ENCODE measurements at regions not wholly inside any gene's neighbourhood (a gene's known extent, or its start where the extent isn't known, plus 50 kb on each side); places are given as distances from the start of the nearest gene placed in this dataset.
"Not testable (repeated sequence)": the region's sequence is repeated elsewhere in the genome, so short reads cannot be mapped to it uniquely, and the experiment has no call there.

GRCh38 chr5:104080646-104081175, 518.1 kb upstream of the NUDT12 start:
- TF ChIP-seq CTCF (IDR thresholded peaks at IDR 0.05; ENCODE audit: unreplicated experiment) = no peak
- DNase-seq = no peak
- intact Hi-C loops (cut with micrococcal nuclease; ENCODE audit: unreplicated experiment) = no loop called here
- no peaks in the 10 kb centered on the region for H3K36me3 Mint-ChIP-seq (ENCODE audit: insufficient read depth, unreplicated experiment)
- CTCF ChIA-PET = no interaction called here
- no TSS peak for BruUV-seq (replicated peaks)
- H3K27ac Mint-ChIP-seq (ENCODE audit: unreplicated experiment) = no peak overlapping the region
- no peaks in the 10 kb centered on the region for H3K27me3 Mint-ChIP-seq (ENCODE audit: unreplicated experiment)
- no peak overlapping the region for H3K4me3 Mint-ChIP-seq (ENCODE audit: low read depth, unreplicated experiment)
- H3K4me1 Mint-ChIP-seq (ENCODE audit: low read depth, unreplicated experiment) = no peaks in the 10 kb centered on the region
- peaks cover 2% of the 10 kb centered on the region for H3K9me3 Mint-ChIP-seq (ENCODE audit: low read depth, unreplicated experiment)

GRCh38 chr5:104079861-104080645, 517.5 kb upstream of the NUDT12 start:
- BruUV-seq (replicated peaks); DNase-seq; H3K4me3 Mint-ChIP-seq (ENCODE audit: low read depth, unreplicated experiment); intact Hi-C loops (cut with micrococcal nuclease; ENCODE audit: unreplicated experiment); H3K27me3 Mint-ChIP-seq (ENCODE audit: unreplicated experiment); CTCF ChIA-PET; H3K9me3 Mint-ChIP-seq (ENCODE audit: low read depth, unreplicated experiment); H3K4me1 Mint-ChIP-seq (ENCODE audit: low read depth, unreplicated experiment); H3K36me3 Mint-ChIP-seq (ENCODE audit: insufficient read depth, unreplicated experiment); H3K27ac Mint-ChIP-seq (ENCODE audit: unreplicated experiment): not testable (repeated sequence)

- no peaks in the 10 kb centered on the region for H3K27me3 Mint-ChIP-seq (ENCODE audit: unreplicated experiment)
- CTCF ChIA-PET = no interaction called here
- intact Hi-C loops (cut with micrococcal nuclease; ENCODE audit: unreplicated experiment) = no loop called here
- H3K9me3 Mint-ChIP-seq (ENCODE audit: low read depth, unreplicated experiment) = peaks cover 2% of the 10 kb centered on the region
- DNase-seq = no peak
- TF ChIP-seq CTCF (IDR thresholded peaks at IDR 0.05; ENCODE audit: unreplicated experiment) = no peak
- no peak overlapping the region for H3K27ac Mint-ChIP-seq (ENCODE audit: unreplicated experiment)
- no peak overlapping the region for H3K4me3 Mint-ChIP-seq (ENCODE audit: low read depth, unreplicated experiment)
- no TSS peak for BruUV-seq (replicated peaks)
- no peaks in the 10 kb centered on the region for H3K4me1 Mint-ChIP-seq (ENCODE audit: low read depth, unreplicated experiment)
- H3K36me3 Mint-ChIP-seq (ENCODE audit: insufficient read depth, unreplicated experiment) = no peaks in the 10 kb centered on the region
Measured at GRCh38 chr5:104071887-104072286, 509.3 kb upstream of the NUDT12 start.

GRCh38 chr5:104062621-104063377, 500.2 kb upstream of the NUDT12 start:
- H3K4me1 Mint-ChIP-seq (ENCODE audit: low read depth, unreplicated experiment) = peaks cover 13% of the 10 kb centered on the region
- no TSS peak for BruUV-seq (replicated peaks)
- intact Hi-C loops (cut with micrococcal nuclease; ENCODE audit: unreplicated experiment) = loop anchor here (2.0 to 5.0 kb wide), 2 partner anchors 120 to 254 kb away; no protein-coding TSS in a partner anchor
- peak; percentile 63 for DNase-seq
- H3K4me3 Mint-ChIP-seq (ENCODE audit: low read depth, unreplicated experiment) = peak overlapping the region; percentile 62
- TF ChIP-seq CTCF (IDR thresholded peaks at IDR 0.05; ENCODE audit: unreplicated experiment) = no peak
- peak overlapping the region; percentile 75 for H3K27ac Mint-ChIP-seq (ENCODE audit: unreplicated experiment)
- CTCF ChIA-PET = interaction anchor here (0.6 to 1.4 kb wide), 4 partner anchors 10 to 1307 kb away, joined by 3 to 6 read pairs (median 4); no protein-coding TSS in a partner anchor
- H3K36me3 Mint-ChIP-seq (ENCODE audit: insufficient read depth, unreplicated experiment) = peaks cover 8% of the 10 kb centered on the region
- no peaks in the 10 kb centered on the region for H3K27me3 Mint-ChIP-seq (ENCODE audit: unreplicated experiment)
- H3K9me3 Mint-ChIP-seq (ENCODE audit: low read depth, unreplicated experiment) = peaks cover 2% of the 10 kb centered on the region

Data from Calu3 (cell line).